22Rv1 (cell line): ENCODE measurements at regions not wholly inside any gene's neighbourhood (a gene's known extent, or its start where the extent isn't known, plus 50 kb on each side); places are given as distances from the start of the nearest gene placed in this dataset.

Experiments used
- CTCF ChIP-seq: fragments of 450-650 bp; IDR thresholded peaks from 2 replicates; pipeline ENCODE4 v1.5.1; 2017; ENCODE audit warnings: mild to moderate bottlenecking
- ZFX ChIP-seq: fragments of 450-650 bp; IDR thresholded peaks from 2 replicates; pipeline ENCODE4 v1.6.1; 2017; ENCODE audit warnings: antibody characterized with exemption, borderline replicate concordance

GRCh38 chr7:152537639-152538038 lies 101.8 kb upstream of the KMT2C start:
- TF ChIP-seq CTCF: no peak
- no peak for TF ChIP-seq ZFX
